WTC11 (cell line): ENCODE measurements at regions not wholly inside any gene's neighbourhood (a gene's known extent, or its start where the extent isn't known, plus 50 kb on each side); places are given as distances from the start of the nearest gene placed in this dataset.

Experiments
- ATAC-seq: fragments of 200-7000 bp; cut with Tn5 transposase; 2 replicates; pipeline ENCODE4 v1.10.0; 2021; ENCODE audit warnings: mild to moderate bottlenecking, moderate library complexity
- CTCF ChIA-PET: fragments of 300-600 bp; sonication (Branson Sonifier 250); formaldehyde crosslinking; loops from one replicate; lab custom pipeline; 2021; ENCODE audit warnings: antibody characterized with exemption; lab: Charles Lee
- POLR2A ChIA-PET: fragments of 350-600 bp; sonication (Branson Sonifier 250); formaldehyde crosslinking; loops from one replicate; lab custom pipeline; 2021; ENCODE audit warnings: antibody characterized with exemption; lab: Charles Lee
- DNase-seq: peaks from one replicate; pipeline ENCODE4 v3.0.0; 2021; ENCODE audit warnings: low spot score
- H3K27ac Mint-ChIP-seq: 2 replicates; pipeline ENCODE4 v1.8.0; 2021; ENCODE audit warnings: mixed read lengths
- H3K27me3 Mint-ChIP-seq: 2 replicates; pipeline ENCODE4 v1.8.0; 2021; ENCODE audit warnings: low read depth, mild to moderate bottlenecking, moderate library complexity, mixed read lengths
- H3K36me3 Mint-ChIP-seq: 2 replicates; pipeline ENCODE4 v1.8.0; 2021; ENCODE audit warnings: mixed read lengths
- H3K4me1 Mint-ChIP-seq: 2 replicates; pipeline ENCODE4 v1.8.0; 2022; ENCODE audit warnings: mixed read lengths
- H3K4me3 Mint-ChIP-seq: 2 replicates; pipeline ENCODE4 v1.8.0; 2021; ENCODE audit warnings: mild to moderate bottlenecking, moderate library complexity, mixed read lengths
- H3K9me3 Mint-ChIP-seq: 2 replicates; pipeline ENCODE4 v1.8.0; 2021; ENCODE audit warnings: mixed read lengths
- ATF1 ChIP-seq: sonication (generic); formaldehyde crosslinking; IDR thresholded peaks from 2 replicates; pipeline ENCODE4 v1.8.1; 2023; ENCODE audit warnings: mild to moderate bottlenecking, moderate library complexity, missing genetic modification reagents
- JAZF1 ChIP-seq: fragments of 250-450 bp; sonication (Bioruptor Pico); IDR thresholded peaks from 2 replicates; pipeline ENCODE4 v1.9.0; 2021; ENCODE audit warnings: moderate library complexity, mild to moderate bottlenecking, inconsistent platforms
- NFE2L1 ChIP-seq: sonication (generic); formaldehyde crosslinking; IDR thresholded peaks from 2 replicates; pipeline ENCODE4 v1.8.1; 2023; ENCODE audit warnings: missing genetic modification reagents
- OVOL2 ChIP-seq: fragments of 250-450 bp; sonication (Bioruptor Pico); IDR thresholded peaks from 2 replicates; pipeline ENCODE4 v1.9.0; 2021; ENCODE audit warnings: mild to moderate bottlenecking, borderline replicate concordance
- SOX15 ChIP-seq: fragments of 250-450 bp; sonication (Bioruptor Pico); IDR thresholded peaks from 2 replicates; pipeline ENCODE4 v1.9.0; 2021; ENCODE audit warnings: mild to moderate bottlenecking
- ZNF138 ChIP-seq: sonication (generic); formaldehyde crosslinking; conservative IDR thresholded peaks from 2 replicates; pipeline ENCODE4 v1.8.1; 2022; ENCODE audit warnings: mild to moderate bottlenecking, moderate library complexity, missing genetic modification reagents
- ZNF219 ChIP-seq: sonication (generic); formaldehyde crosslinking; IDR thresholded peaks from 2 replicates; pipeline ENCODE4 v1.8.0; 2023; ENCODE audit warnings: missing genetic modification reagents, mild to moderate bottlenecking, borderline replicate concordance
- ZNF396 ChIP-seq: fragments of 250-450 bp; sonication (Bioruptor Pico); IDR thresholded peaks from 2 replicates; pipeline ENCODE4 v1.8.0; 2021; ENCODE audit warnings: mild to moderate bottlenecking, moderate library complexity, borderline replicate concordance
- ZNF416 ChIP-seq: fragments of 250-450 bp; sonication (Bioruptor Pico); IDR thresholded peaks from 2 replicates; pipeline ENCODE4 v1.9.0; 2021; ENCODE audit warnings: mild to moderate bottlenecking, inconsistent platforms
- ZNF423 ChIP-seq: fragments of 250-450 bp; sonication (Bioruptor Pico); IDR thresholded peaks from 2 replicates; pipeline ENCODE4 v2.1.2; 2022; ENCODE audit warnings: mild to moderate bottlenecking, moderate library complexity
- TF ChIP-seq, protein P1 (sequence below): sonication (generic); formaldehyde crosslinking; IDR thresholded peaks from 2 replicates; pipeline ENCODE4 v1.8.0; 2022; ENCODE audit warnings: mild to moderate bottlenecking, missing genetic modification reagents
- TF ChIP-seq, protein P2 (sequence below): sonication (generic); formaldehyde crosslinking; IDR thresholded peaks from 2 replicates; pipeline ENCODE4 v1.8.0; 2022; ENCODE audit warnings: mild to moderate bottlenecking, missing genetic modification reagents
- TF ChIP-seq, protein P3 (sequence below): fragments of 250-450 bp; sonication (Bioruptor Pico); conservative IDR thresholded peaks from 2 replicates; pipeline ENCODE4 v1.9.0; 2021; ENCODE audit warnings: mild to moderate bottlenecking
- TF ChIP-seq, protein P4 (sequence below): sonication (generic); formaldehyde crosslinking; IDR thresholded peaks from 2 replicates; pipeline ENCODE4 v1.8.0; 2022; ENCODE audit warnings: missing genetic modification reagents
- TF ChIP-seq, protein P5 (sequence below): sonication (generic); formaldehyde crosslinking; IDR thresholded peaks from 2 replicates; pipeline ENCODE4 v1.8.0; 2023; ENCODE audit warnings: missing genetic modification reagents, mild to moderate bottlenecking, borderline replicate concordance
- TF ChIP-seq, protein P6 (sequence below): fragments of 250-450 bp; sonication (Bioruptor Pico); IDR thresholded peaks from 2 replicates; pipeline ENCODE4 v2.1.2; 2022; ENCODE audit warnings: mild to moderate bottlenecking, moderate library complexity
- TF ChIP-seq, protein P7 (sequence below): sonication (generic); formaldehyde crosslinking; IDR thresholded peaks from 2 replicates; pipeline ENCODE4 v1.8.0; 2023; ENCODE audit warnings: mild to moderate bottlenecking, missing genetic modification reagents

DNA sequence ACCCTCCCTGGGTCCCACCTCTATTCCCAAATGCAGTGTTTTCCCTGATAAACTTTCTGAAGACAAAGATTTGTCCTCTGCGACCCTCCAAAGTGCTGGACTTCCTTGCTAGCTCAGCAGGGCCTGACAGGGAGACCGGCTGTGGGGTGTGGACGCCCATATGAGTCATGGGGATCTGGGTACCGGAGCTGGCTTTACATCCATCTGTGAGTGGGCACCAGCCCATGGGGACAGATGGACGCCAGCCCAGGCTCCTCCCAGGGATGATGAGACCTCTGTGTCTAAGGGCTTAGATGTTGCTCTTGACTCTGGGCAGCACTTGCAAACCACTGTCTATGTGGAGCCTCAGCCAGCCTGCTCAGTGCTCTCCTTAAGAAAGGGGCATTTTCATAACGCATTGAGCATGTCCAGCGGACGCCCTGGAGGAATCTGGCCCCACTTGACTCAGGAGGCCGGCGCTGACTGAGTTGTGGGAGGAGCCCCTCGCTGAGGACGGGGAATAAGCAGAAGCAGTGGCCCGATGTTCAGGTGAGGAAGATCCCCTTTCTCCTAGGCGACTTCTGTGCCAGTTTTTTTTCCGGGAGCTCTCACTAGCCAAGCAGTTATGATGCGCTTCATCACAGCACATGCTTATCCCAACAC, 229.4 kb upstream of the MYT1L start:
- ATAC-seq, result no peak
- no peak for DNase-seq
- TF ChIP-seq, protein P1, sequence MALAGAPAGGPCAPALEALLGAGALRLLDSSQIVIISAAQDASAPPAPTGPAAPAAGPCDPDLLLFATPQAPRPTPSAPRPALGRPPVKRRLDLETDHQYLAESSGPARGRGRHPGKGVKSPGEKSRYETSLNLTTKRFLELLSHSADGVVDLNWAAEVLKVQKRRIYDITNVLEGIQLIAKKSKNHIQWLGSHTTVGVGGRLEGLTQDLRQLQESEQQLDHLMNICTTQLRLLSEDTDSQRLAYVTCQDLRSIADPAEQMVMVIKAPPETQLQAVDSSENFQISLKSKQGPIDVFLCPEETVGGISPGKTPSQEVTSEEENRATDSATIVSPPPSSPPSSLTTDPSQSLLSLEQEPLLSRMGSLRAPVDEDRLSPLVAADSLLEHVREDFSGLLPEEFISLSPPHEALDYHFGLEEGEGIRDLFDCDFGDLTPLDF, result no peak
- no peak for TF ChIP-seq ZNF138 (CRISPR knock-in tag)
- no peak for TF ChIP-seq ZNF423 (CRISPR knock-in tag)
- no peak for TF ChIP-seq ZNF219 (CRISPR knock-in tag)
- no peak for TF ChIP-seq SOX15 (CRISPR knock-in tag)
- TF ChIP-seq JAZF1 (CRISPR knock-in tag), result no peak
- TF ChIP-seq, protein P2, sequence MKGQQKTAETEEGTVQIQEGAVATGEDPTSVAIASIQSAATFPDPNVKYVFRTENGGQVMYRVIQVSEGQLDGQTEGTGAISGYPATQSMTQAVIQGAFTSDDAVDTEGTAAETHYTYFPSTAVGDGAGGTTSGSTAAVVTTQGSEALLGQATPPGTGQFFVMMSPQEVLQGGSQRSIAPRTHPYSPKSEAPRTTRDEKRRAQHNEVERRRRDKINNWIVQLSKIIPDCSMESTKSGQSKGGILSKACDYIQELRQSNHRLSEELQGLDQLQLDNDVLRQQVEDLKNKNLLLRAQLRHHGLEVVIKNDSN (CRISPR knock-in tag), result no peak
- TF ChIP-seq NFE2L1 (CRISPR knock-in tag), result no peak
- TF ChIP-seq ZNF416, result no peak
- no peak for TF ChIP-seq ATF1 (CRISPR knock-in tag)
- TF ChIP-seq, protein P3, sequence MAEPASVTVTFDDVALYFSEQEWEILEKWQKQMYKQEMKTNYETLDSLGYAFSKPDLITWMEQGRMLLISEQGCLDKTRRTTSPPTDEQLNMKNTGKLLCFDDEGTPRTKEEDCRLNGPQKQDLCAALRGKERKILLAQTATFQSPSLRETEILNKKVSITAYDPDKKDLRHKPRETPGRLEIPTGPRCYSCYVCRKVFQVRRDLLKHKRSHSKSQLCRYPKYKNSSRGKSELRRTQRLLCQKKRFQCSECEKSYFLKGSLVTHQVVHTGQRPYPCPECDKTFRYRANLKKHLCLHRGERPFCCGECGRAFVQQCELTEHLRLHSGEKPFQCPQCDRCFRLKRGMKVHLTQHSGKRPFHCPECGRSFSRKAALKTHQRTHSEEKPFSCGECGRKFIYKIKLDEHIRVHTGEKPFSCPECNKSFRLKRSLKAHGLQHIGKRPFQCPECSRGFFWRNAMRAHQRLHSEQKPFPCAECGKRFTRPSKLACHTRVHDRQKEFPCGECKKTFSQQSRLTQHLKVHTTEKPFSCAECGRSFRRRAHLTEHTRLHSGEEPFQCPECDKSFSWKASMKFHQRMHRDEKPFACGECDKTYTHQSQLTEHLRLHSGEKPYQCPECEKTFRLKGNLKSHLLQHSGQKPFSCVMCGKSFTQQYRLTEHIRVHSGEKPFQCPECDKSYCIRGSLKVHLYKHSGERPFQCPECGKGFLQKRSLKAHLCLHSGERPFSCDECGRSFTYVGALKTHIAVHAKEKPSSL (CRISPR knock-in tag), result no peak
- TF ChIP-seq, protein P4, sequence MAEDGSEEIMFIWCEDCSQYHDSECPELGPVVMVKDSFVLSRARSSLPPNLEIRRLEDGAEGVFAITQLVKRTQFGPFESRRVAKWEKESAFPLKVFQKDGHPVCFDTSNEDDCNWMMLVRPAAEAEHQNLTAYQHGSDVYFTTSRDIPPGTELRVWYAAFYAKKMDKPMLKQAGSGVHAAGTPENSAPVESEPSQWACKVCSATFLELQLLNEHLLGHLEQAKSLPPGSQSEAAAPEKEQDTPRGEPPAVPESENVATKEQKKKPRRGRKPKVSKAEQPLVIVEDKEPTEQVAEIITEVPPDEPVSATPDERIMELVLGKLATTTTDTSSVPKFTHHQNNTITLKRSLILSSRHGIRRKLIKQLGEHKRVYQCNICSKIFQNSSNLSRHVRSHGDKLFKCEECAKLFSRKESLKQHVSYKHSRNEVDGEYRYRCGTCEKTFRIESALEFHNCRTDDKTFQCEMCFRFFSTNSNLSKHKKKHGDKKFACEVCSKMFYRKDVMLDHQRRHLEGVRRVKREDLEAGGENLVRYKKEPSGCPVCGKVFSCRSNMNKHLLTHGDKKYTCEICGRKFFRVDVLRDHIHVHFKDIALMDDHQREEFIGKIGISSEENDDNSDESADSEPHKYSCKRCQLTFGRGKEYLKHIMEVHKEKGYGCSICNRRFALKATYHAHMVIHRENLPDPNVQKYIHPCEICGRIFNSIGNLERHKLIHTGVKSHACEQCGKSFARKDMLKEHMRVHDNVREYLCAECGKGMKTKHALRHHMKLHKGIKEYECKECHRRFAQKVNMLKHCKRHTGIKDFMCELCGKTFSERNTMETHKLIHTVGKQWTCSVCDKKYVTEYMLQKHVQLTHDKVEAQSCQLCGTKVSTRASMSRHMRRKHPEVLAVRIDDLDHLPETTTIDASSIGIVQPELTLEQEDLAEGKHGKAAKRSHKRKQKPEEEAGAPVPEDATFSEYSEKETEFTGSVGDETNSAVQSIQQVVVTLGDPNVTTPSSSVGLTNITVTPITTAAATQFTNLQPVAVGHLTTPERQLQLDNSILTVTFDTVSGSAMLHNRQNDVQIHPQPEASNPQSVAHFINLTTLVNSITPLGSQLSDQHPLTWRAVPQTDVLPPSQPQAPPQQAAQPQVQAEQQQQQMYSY (CRISPR knock-in tag), result no peak
- TF ChIP-seq, protein P5, sequence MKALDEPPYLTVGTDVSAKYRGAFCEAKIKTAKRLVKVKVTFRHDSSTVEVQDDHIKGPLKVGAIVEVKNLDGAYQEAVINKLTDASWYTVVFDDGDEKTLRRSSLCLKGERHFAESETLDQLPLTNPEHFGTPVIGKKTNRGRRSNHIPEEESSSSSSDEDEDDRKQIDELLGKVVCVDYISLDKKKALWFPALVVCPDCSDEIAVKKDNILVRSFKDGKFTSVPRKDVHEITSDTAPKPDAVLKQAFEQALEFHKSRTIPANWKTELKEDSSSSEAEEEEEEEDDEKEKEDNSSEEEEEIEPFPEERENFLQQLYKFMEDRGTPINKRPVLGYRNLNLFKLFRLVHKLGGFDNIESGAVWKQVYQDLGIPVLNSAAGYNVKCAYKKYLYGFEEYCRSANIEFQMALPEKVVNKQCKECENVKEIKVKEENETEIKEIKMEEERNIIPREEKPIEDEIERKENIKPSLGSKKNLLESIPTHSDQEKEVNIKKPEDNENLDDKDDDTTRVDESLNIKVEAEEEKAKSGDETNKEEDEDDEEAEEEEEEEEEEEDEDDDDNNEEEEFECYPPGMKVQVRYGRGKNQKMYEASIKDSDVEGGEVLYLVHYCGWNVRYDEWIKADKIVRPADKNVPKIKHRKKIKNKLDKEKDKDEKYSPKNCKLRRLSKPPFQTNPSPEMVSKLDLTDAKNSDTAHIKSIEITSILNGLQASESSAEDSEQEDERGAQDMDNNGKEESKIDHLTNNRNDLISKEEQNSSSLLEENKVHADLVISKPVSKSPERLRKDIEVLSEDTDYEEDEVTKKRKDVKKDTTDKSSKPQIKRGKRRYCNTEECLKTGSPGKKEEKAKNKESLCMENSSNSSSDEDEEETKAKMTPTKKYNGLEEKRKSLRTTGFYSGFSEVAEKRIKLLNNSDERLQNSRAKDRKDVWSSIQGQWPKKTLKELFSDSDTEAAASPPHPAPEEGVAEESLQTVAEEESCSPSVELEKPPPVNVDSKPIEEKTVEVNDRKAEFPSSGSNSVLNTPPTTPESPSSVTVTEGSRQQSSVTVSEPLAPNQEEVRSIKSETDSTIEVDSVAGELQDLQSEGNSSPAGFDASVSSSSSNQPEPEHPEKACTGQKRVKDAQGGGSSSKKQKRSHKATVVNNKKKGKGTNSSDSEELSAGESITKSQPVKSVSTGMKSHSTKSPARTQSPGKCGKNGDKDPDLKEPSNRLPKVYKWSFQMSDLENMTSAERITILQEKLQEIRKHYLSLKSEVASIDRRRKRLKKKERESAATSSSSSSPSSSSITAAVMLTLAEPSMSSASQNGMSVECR (CRISPR knock-in tag), result no peak
- TF ChIP-seq, protein P6, sequence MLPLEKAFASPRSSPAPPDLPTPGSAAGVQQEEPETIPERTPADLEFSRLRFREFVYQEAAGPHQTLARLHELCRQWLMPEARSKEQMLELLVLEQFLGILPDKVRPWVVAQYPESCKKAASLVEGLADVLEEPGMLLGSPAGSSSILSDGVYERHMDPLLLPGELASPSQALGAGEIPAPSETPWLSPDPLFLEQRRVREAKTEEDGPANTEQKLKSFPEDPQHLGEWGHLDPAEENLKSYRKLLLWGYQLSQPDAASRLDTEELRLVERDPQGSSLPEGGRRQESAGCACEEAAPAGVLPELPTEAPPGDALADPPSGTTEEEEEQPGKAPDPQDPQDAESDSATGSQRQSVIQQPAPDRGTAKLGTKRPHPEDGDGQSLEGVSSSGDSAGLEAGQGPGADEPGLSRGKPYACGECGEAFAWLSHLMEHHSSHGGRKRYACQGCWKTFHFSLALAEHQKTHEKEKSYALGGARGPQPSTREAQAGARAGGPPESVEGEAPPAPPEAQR, result no peak
- TF ChIP-seq, protein P7, sequence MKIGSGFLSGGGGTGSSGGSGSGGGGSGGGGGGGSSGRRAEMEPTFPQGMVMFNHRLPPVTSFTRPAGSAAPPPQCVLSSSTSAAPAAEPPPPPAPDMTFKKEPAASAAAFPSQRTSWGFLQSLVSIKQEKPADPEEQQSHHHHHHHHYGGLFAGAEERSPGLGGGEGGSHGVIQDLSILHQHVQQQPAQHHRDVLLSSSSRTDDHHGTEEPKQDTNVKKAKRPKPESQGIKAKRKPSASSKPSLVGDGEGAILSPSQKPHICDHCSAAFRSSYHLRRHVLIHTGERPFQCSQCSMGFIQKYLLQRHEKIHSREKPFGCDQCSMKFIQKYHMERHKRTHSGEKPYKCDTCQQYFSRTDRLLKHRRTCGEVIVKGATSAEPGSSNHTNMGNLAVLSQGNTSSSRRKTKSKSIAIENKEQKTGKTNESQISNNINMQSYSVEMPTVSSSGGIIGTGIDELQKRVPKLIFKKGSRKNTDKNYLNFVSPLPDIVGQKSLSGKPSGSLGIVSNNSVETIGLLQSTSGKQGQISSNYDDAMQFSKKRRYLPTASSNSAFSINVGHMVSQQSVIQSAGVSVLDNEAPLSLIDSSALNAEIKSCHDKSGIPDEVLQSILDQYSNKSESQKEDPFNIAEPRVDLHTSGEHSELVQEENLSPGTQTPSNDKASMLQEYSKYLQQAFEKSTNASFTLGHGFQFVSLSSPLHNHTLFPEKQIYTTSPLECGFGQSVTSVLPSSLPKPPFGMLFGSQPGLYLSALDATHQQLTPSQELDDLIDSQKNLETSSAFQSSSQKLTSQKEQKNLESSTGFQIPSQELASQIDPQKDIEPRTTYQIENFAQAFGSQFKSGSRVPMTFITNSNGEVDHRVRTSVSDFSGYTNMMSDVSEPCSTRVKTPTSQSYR (CRISPR knock-in tag), result no peak
- no peak for TF ChIP-seq ZNF396
- TF ChIP-seq OVOL2, result no peak
- Mint-ChIP-seq H3K36me3 (no peaks in the 10 kb centered on the region; the same call in 1 of the 2 replicates), H3K4me1 (peaks cover 21% of the 10 kb centered on the region), H3K4me3 (no peak overlapping the region), H3K27ac (no peak overlapping the region), H3K9me3 (peaks cover 10% of the 10 kb centered on the region), H3K27me3 (no peaks in the 10 kb centered on the region)
- ChIA-PET CTCF (no interaction called here), POLR2A (no interaction called here)
